MM.1S (cell line): ENCODE measurements at regions not wholly inside any gene's neighbourhood (a gene's known extent, or its start where the extent isn't known, plus 50 kb on each side); places are given as distances from the start of the nearest gene placed in this dataset.

Experiments used
- CTCF ChIP-seq: fragments of 300-600 bp; sonication (generic); IDR thresholded peaks from 2 replicates; pipeline ENCODE4 v1.5.1; 2016; ENCODE audit warnings: antibody characterized with exemption, low read length, mixed read lengths
- EZH2 ChIP-seq: fragments of 300-600 bp; sonication (generic); optimal IDR thresholded peaks from 2 replicates; pipeline ENCODE3; 2017; ENCODE audit warnings: low read depth, mild to moderate bottlenecking, antibody characterized with exemption, low read length, mixed read lengths
- EZH2phosphoT487 ChIP-seq: fragments of 300-600 bp; sonication (generic); IDR thresholded peaks from 2 replicates; pipeline ENCODE4 v1.6.1; 2018; ENCODE audit warnings: antibody characterized with exemption, low read length

- TF ChIP-seq CTCF (no peak), EZH2 (no peak), EZH2phosphoT487 (no peak)
These were observed 118.9 kb upstream of the NECTIN1 start for GRCh38 chr11:119847853-119848252.
